GM20000 (cell line): ENCODE measurements at regions not wholly inside any gene's neighbourhood (a gene's known extent, or its start where the extent isn't known, plus 50 kb on each side); places are given as distances from the start of the nearest gene placed in this dataset.

Experiments used
- DNase-seq: peaks from one replicate; pipeline ENCODE4 v3.0.0; 2012; ENCODE audit warnings: low spot score
- CTCF ChIP-seq: IDR thresholded peaks from 2 replicates; pipeline ENCODE4 v1.5.1; 2012; ENCODE audit warnings: mild to moderate bottlenecking, control low read depth; ENCODE audit errors: extremely low read depth, missing control alignments

GRCh38 chr20:53801609-53802370 lies 208.2 kb upstream of the ZNF217 start:
- TF ChIP-seq CTCF, result no peak
- DNase-seq, result no peak

- no peak for DNase-seq
Measured at GRCh38 chr20:53800883-53801604, 207.4 kb upstream of the ZNF217 start.

GRCh38 chr20:53800418-53800817 lies 206.8 kb upstream of the ZNF217 start:
- DNase-seq, result no peak
- no peak for TF ChIP-seq CTCF

More at GRCh38 chr20:53800883-53801604, 207.4 kb upstream of the ZNF217 start:
- TF ChIP-seq CTCF, result no peak

- no peak for DNase-seq
- TF ChIP-seq CTCF, result no peak
Measured at GRCh38 chr20:53797085-53797484, 203.4 kb upstream of the ZNF217 start.

- no peak for DNase-seq
- no peak for TF ChIP-seq CTCF
Measured at GRCh38 chr20:53795170-53795569, 201.5 kb upstream of the ZNF217 start.

- no peak for TF ChIP-seq CTCF
- DNase-seq, result no peak
Measured at GRCh38 chr20:53794529-53795115, 201.0 kb upstream of the ZNF217 start.
